Effector memory CD4-positive, alpha-beta T cell (primary cell): ENCODE measurements at regions not wholly inside any gene's neighbourhood (a gene's known extent, or its start where the extent isn't known, plus 50 kb on each side); places are given as distances from the start of the nearest gene placed in this dataset.

ENCODE experiments used
- DNase-seq, 3 donors: peaks; one replicate each; pipeline ENCODE4 v3.0.0-alpha.2; 2020
- H3K27ac ChIP-seq: 2 replicates; pipeline ENCODE4 v1.7.0; 2013; ENCODE audit warnings: mild to moderate bottlenecking, low read length, moderate library complexity; ENCODE audit not compliant: insufficient read depth, poor library complexity, severe bottlenecking
- H3K27me3 ChIP-seq: replicated peaks from 2 replicates; pipeline ENCODE4 v1.7.0; 2013; ENCODE audit warnings: mild to moderate bottlenecking, low read length; ENCODE audit not compliant: insufficient read depth, control insufficient read depth, poor library complexity, severe bottlenecking
- H3K36me3 ChIP-seq: 2 replicates; pipeline ENCODE4 v1.7.0; 2013; ENCODE audit warnings: mild to moderate bottlenecking, low read length, moderate library complexity; ENCODE audit not compliant: control insufficient read depth, insufficient read depth
- H3K4me1 ChIP-seq: 2 replicates; pipeline ENCODE4 v1.7.0; 2013; ENCODE audit warnings: low read length, mild to moderate bottlenecking; ENCODE audit not compliant: control insufficient read depth, insufficient read depth, poor library complexity, severe bottlenecking
- H3K4me3 ChIP-seq: 2 replicates; pipeline ENCODE4 v1.7.0; 2013; ENCODE audit warnings: low read length, low read depth, mild to moderate bottlenecking; ENCODE audit not compliant: insufficient read depth, poor library complexity, severe bottlenecking
- H3K9me3 ChIP-seq: 2 replicates; pipeline ENCODE4 v1.7.0; 2013; ENCODE audit warnings: mild to moderate bottlenecking, low read length, moderate library complexity; ENCODE audit not compliant: control insufficient read depth

GRCh38 chr11:82118946-82119345 lies 614.7 kb downstream of the FAM181B start:
- Histone ChIP-seq H3K9me3 (no peaks in the 10 kb centered on the region), H3K4me1 (no peaks in the 10 kb centered on the region), H3K4me3 (no peak overlapping the region), H3K27me3 (no peaks in the 10 kb centered on the region), H3K36me3 (no peaks in the 10 kb centered on the region), H3K27ac (no peak overlapping the region)
- no peak for DNase-seq

GRCh38 chr11:82117362-82117761 lies 616.3 kb downstream of the FAM181B start:
- DNase-seq = no peak
- H3K4me3 ChIP-seq = no peak overlapping the region
- no peak overlapping the region for H3K27ac ChIP-seq
- no peaks in the 10 kb centered on the region for H3K9me3 ChIP-seq
- no peaks in the 10 kb centered on the region for H3K36me3 ChIP-seq
- H3K27me3 ChIP-seq = no peaks in the 10 kb centered on the region
- H3K4me1 ChIP-seq = no peaks in the 10 kb centered on the region

GRCh38 chr11:82105331-82105998 lies 628.2 kb downstream of the FAM181B start:
- H3K27me3 ChIP-seq = no peaks in the 10 kb centered on the region
- H3K4me1 ChIP-seq = no peaks in the 10 kb centered on the region
- no peak for DNase-seq
- no peak overlapping the region for H3K4me3 ChIP-seq
- no peaks in the 10 kb centered on the region for H3K36me3 ChIP-seq
- no peaks in the 10 kb centered on the region for H3K9me3 ChIP-seq
- no peak overlapping the region for H3K27ac ChIP-seq

- DNase-seq = no peak
- Histone ChIP-seq H3K36me3 (no peaks in the 10 kb centered on the region), H3K9me3 (no peaks in the 10 kb centered on the region), H3K27me3 (no peaks in the 10 kb centered on the region), H3K4me1 (no peaks in the 10 kb centered on the region), H3K4me3 (no peak overlapping the region), H3K27ac (no peak overlapping the region)
These were observed 640.8 kb downstream of the FAM181B start for GRCh38 chr11:82092904-82093303.

- Histone ChIP-seq H3K9me3 (no peaks in the 10 kb centered on the region), H3K27me3 (no peaks in the 10 kb centered on the region), H3K4me1 (no peaks in the 10 kb centered on the region), H3K36me3 (no peaks in the 10 kb centered on the region), H3K4me3 (no peak overlapping the region), H3K27ac (no peak overlapping the region)
- no peak for DNase-seq
These were observed 644.2 kb downstream of the FAM181B start for GRCh38 chr11:82089426-82089825.

- H3K4me3 ChIP-seq = no peak overlapping the region
These were observed 648.2 kb downstream of the FAM181B start for GRCh38 chr11:82085493-82085892.

GRCh38 chr11:82082976-82083375 lies 650.7 kb downstream of the FAM181B start:
- H3K9me3 ChIP-seq = no peaks in the 10 kb centered on the region
- H3K27me3 ChIP-seq = no peaks in the 10 kb centered on the region
- no peaks in the 10 kb centered on the region for H3K4me1 ChIP-seq
- no peak overlapping the region for H3K4me3 ChIP-seq
- no peak for DNase-seq
- no peak overlapping the region for H3K27ac ChIP-seq
- no peaks in the 10 kb centered on the region for H3K36me3 ChIP-seq

More at GRCh38 chr11:82085493-82085892, 648.2 kb downstream of the FAM181B start:
- DNase-seq = no peak
- Histone ChIP-seq H3K9me3 (no peaks in the 10 kb centered on the region), H3K4me1 (no peaks in the 10 kb centered on the region), H3K27ac (no peak overlapping the region), H3K36me3 (no peaks in the 10 kb centered on the region), H3K27me3 (no peaks in the 10 kb centered on the region)

- no peak overlapping the region for H3K27ac ChIP-seq
- no peaks in the 10 kb centered on the region for H3K4me1 ChIP-seq
- no peak for DNase-seq
- H3K4me3 ChIP-seq = no peak overlapping the region
- no peaks in the 10 kb centered on the region for H3K9me3 ChIP-seq
- H3K36me3 ChIP-seq = no peaks in the 10 kb centered on the region
- no peaks in the 10 kb centered on the region for H3K27me3 ChIP-seq
These were observed 653.5 kb downstream of the FAM181B start for GRCh38 chr11:82080160-82080559.

GRCh38 chr11:82076126-82076525 lies 657.5 kb downstream of the FAM181B start:
- DNase-seq = no peak
- no peaks in the 10 kb centered on the region for H3K4me1 ChIP-seq
- H3K27me3 ChIP-seq = no peaks in the 10 kb centered on the region
- no peaks in the 10 kb centered on the region for H3K36me3 ChIP-seq
- no peak overlapping the region for H3K27ac ChIP-seq
- H3K4me3 ChIP-seq = no peak overlapping the region
- H3K9me3 ChIP-seq = no peaks in the 10 kb centered on the region

GRCh38 chr11:82059505-82059904 lies 674.2 kb downstream of the FAM181B start:
- H3K27ac ChIP-seq = no peak overlapping the region
- no peak overlapping the region for H3K4me3 ChIP-seq
- H3K9me3 ChIP-seq = no peaks in the 10 kb centered on the region
- no peaks in the 10 kb centered on the region for H3K27me3 ChIP-seq
- H3K4me1 ChIP-seq = no peaks in the 10 kb centered on the region
- no peak for DNase-seq
- H3K36me3 ChIP-seq = no peaks in the 10 kb centered on the region
